Amniotic stem cell (primary cell): ENCODE measurements at regions not wholly inside any gene's neighbourhood (a gene's known extent, or its start where the extent isn't known, plus 50 kb on each side); places are given as distances from the start of the nearest gene placed in this dataset.
"Not testable (repeated sequence)": the region's sequence is repeated elsewhere in the genome, so short reads cannot be mapped to it uniquely, and the experiment has no call there.

Experiments used
- DNase-seq: peaks from one replicate; lab custom pipeline; 2025; lab: John Stamatoyannopoulos, UW

GRCh38 chr16:59632276-59632855 is 898.2 kb upstream of the GOT2 start:
- DNase-seq: no peak

GRCh38 chr16:59624381-59624780 is 890.3 kb upstream of the GOT2 start:
- not testable (repeated sequence) for DNase-seq

- no peak for DNase-seq
These were observed 880.5 kb upstream of the GOT2 start for GRCh38 chr16:59614466-59615240.

GRCh38 chr16:59612910-59613620 is 878.9 kb upstream of the GOT2 start:
- DNase-seq: not testable (repeated sequence)

- DNase-seq: no peak
These were observed 878.0 kb upstream of the GOT2 start for GRCh38 chr16:59612094-59612493.

GRCh38 chr16:59611556-59611955 is 877.4 kb upstream of the GOT2 start:
- no peak for DNase-seq

- no peak for DNase-seq
These were observed 871.6 kb upstream of the GOT2 start for GRCh38 chr16:59605706-59606105.

GRCh38 chr16:59604354-59604753 is 870.2 kb upstream of the GOT2 start:
- no peak for DNase-seq

- DNase-seq: no peak
These were observed 867.3 kb upstream of the GOT2 start for GRCh38 chr16:59601452-59601851.

- no peak for DNase-seq
These were observed 863.2 kb upstream of the GOT2 start for GRCh38 chr16:59597269-59597668.

GRCh38 chr16:59596693-59597092 is 862.6 kb upstream of the GOT2 start:
- DNase-seq: no peak

- DNase-seq: peak; percentile 49
These were observed 859.1 kb upstream of the GOT2 start for GRCh38 chr16:59593194-59593661.

- no peak for DNase-seq
These were observed 857.4 kb upstream of the GOT2 start for GRCh38 chr16:59591480-59591879.

GRCh38 chr16:59590845-59591244 is 856.7 kb upstream of the GOT2 start:
- DNase-seq: no peak

GRCh38 chr16:59586331-59586730 is 852.2 kb upstream of the GOT2 start:
- no peak for DNase-seq

- no peak for DNase-seq
These were observed 840.2 kb upstream of the GOT2 start for GRCh38 chr16:59574296-59574695.

GRCh38 chr16:59573528-59574271 is 839.6 kb upstream of the GOT2 start:
- peak; percentile 38 for DNase-seq

GRCh38 chr16:59567496-59567895 is 833.4 kb upstream of the GOT2 start:
- no peak for DNase-seq

GRCh38 chr16:59566446-59566845 is 832.3 kb upstream of the GOT2 start:
- DNase-seq: no peak

GRCh38 chr16:59558679-59559078 is 824.6 kb upstream of the GOT2 start:
- no peak for DNase-seq

GRCh38 chr16:59552164-59552563 is 818.0 kb upstream of the GOT2 start:
- DNase-seq: no peak

GRCh38 chr16:59545721-59546120 is 811.6 kb upstream of the GOT2 start:
- no peak for DNase-seq
